Right cardiac atrium (tissue), 5 donors: ENCODE measurements at regions not wholly inside any gene's neighbourhood (a gene's known extent, or its start where the extent isn't known, plus 50 kb on each side); places are given as distances from the start of the nearest gene placed in this dataset.

ENCODE experiments used
- ATAC-seq, 2 donors: fragments of 200-7000 bp; cut with Tn5 transposase; one replicate each; pipeline versions ENCODE4 v1.8.0 to v1.9.1; 2020; ENCODE audit warnings: moderate library complexity in 2 of 2, mild to moderate bottlenecking in 1 of 2
- DNase-seq, 3 donors: peaks; one replicate each; pipeline ENCODE4 v3.0.0-alpha.2; 2020
- H3K27ac ChIP-seq: one replicate; pipeline ENCODE4 v1.5.1; 2013; ENCODE audit warnings: mild to moderate bottlenecking, low read length, control low read depth, moderate library complexity
- H3K27me3 ChIP-seq: one replicate; pipeline ENCODE4 v1.6.1; 2013; ENCODE audit not compliant: control insufficient read depth, insufficient read depth
- H3K4me1 ChIP-seq: one replicate; pipeline ENCODE4 v1.6.1; 2013; ENCODE audit warnings: low read length; ENCODE audit not compliant: control insufficient read depth, insufficient read depth
- H3K4me3 ChIP-seq: one replicate; pipeline ENCODE4 v1.5.1; 2013; ENCODE audit warnings: low read length, control low read depth
- H3K9me3 ChIP-seq: one replicate; pipeline ENCODE4 v1.6.1; 2013; ENCODE audit warnings: low read length; ENCODE audit not compliant: control insufficient read depth
- WGBS: extraction: QIAGEN DNeasy Blood & Tissue Kit; methylation state at CpG from one replicate; pipeline ENCODE4 v1.1.7; 2013; 5-methylcytosine and 5-hydroxymethylcytosine counted together
- intact Hi-C, 4 donors: fragments of 100-400 bp; cut with DNase I; formaldehyde crosslinking; loops; one replicate each; pipeline versions ENCODE4 v1.11.0 to v1.14.0; 2022 to 2023
- donor health status: healthy with polysubstance abuse.
- donor health status: DM: no; HTN: yes; CAD: no.
- donor health status: DM: no; HTN: no; CAD: no.
- donor health status: DM: no; HTN: yes; CAD: no; lungs with severe emphysema.
- donor health status: DM: yes; HTN: yes; CAD: no.

DNA sequence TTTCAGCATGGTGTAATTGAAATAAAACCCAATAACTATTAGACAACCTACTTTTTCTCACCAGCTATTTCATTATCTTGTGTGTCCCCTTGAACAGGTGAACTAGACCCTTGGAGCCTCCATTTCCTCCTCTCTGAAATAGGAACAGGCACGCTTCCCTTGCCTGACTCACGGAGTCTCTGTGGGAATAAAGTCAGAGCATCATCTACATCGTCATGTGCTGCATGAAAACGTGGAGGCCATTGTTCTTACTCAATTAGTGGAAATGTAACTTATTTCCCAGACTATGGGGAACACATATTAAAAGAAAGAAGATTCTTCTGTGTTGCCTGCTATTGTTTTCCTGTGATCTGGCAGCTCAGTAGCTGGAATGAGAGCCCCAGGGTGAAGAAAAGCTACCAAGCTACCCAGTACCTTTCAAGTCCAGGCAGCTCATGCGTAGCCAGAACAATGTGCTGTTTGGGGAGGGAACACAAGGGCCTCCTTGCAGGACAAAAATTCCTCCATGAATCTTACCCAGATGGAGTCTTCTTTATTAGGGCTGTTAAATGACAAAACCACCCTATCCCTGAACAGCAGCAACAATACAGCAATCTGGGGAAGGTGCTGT, 59.8 kb downstream of the SOX11 start:
- H3K27ac ChIP-seq = no peak overlapping the region
- H3K4me1 ChIP-seq = no peaks in the 10 kb centered on the region
- H3K9me3 ChIP-seq = no peaks in the 10 kb centered on the region
- no peak for DNase-seq
- intact Hi-C loops = no loop called here
- H3K27me3 ChIP-seq = no peaks in the 10 kb centered on the region
- ATAC-seq = no peak
- no peak overlapping the region for H3K4me3 ChIP-seq
- 68% methylated on average over 5 of the region's 5 CpGs for WGBS

DNA sequence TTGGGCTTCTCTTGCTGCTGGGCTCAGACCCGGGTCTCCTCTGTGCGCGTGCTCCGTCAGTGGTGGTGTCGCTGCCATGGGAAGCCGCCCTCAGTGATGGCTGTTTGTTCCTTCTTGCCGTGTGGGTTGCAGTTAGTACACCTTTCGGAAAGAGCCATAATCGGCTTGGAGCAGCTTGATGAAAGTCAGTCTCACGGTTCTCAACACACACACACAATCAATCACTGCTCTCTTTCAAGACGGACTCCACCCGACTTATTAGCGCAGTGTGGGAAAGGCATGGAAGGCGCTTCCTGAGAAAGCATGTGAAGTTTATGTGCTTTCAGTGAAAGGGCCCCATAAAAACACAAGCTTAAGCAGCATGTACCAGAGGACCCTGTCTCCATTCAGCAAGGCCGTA, 64.1 kb downstream of the SOX11 start:
- Histone ChIP-seq H3K9me3 (no peaks in the 10 kb centered on the region), H3K4me3 (no peak overlapping the region), H3K27ac (no peak overlapping the region), H3K4me1 (no peaks in the 10 kb centered on the region), H3K27me3 (no peaks in the 10 kb centered on the region)
- WGBS = 68% methylated on average over 15 of the region's 15 CpGs
- intact Hi-C loops = no loop called here
- no peak for DNase-seq
- no peak for ATAC-seq

DNA sequence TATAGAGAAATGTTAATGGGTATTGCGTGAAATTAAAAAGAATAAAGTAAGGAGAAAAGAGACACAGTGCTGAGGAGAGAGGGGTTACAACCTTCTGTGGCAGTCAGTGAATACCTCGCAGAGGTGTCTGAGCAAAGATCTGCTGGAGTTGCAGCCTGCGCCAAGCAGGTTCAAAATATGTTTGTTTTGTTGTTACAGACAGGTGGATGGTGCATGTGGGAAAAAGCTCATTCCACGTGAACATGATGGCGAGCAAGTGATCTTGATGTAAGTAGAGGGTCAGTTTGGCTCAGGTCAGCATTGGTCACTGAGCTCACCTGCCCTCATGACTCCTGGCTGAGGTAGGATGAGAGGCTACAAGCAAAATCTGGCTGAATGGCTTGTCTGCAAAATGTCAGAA, 66.2 kb downstream of the SOX11 start:
- Histone ChIP-seq H3K27ac (no peak overlapping the region), H3K4me1 (no peaks in the 10 kb centered on the region), H3K4me3 (no peak overlapping the region), H3K27me3 (no peaks in the 10 kb centered on the region), H3K9me3 (no peaks in the 10 kb centered on the region)
- no peak for DNase-seq
- ATAC-seq = no peak
- intact Hi-C loops = no loop called here
- 93% methylated on average over 5 of the region's 5 CpGs for WGBS

DNA sequence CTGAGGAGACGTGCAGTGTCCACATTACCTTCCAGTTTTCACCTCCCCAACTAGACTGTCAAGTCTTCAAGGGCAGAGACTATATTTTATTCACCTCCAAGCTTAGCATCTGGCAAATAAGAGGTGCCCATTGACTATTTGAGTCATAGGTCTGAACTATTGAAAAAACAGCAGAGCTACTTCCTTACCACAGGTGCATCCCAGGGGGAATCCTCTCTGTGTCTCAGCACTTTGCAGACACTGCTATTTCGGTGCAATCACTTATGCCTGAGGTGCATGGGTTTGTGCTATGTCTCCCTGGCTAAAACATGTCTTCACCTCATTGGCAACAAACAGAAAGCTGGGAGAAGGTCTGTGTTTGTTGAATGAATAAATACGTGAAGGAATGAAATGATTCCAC, 67.8 kb downstream of the SOX11 start:
- ATAC-seq (no peak), DNase-seq (no peak)
- no peaks in the 10 kb centered on the region for H3K4me1 ChIP-seq
- whole genome bisulfite sequencing = 82% methylated on average over 3 of the region's 3 CpGs
- no peaks in the 10 kb centered on the region for H3K27me3 ChIP-seq
- H3K9me3 ChIP-seq = no peaks in the 10 kb centered on the region
- intact Hi-C loops = no loop called here
- no peak overlapping the region for H3K27ac ChIP-seq
- H3K4me3 ChIP-seq = no peak overlapping the region

DNA sequence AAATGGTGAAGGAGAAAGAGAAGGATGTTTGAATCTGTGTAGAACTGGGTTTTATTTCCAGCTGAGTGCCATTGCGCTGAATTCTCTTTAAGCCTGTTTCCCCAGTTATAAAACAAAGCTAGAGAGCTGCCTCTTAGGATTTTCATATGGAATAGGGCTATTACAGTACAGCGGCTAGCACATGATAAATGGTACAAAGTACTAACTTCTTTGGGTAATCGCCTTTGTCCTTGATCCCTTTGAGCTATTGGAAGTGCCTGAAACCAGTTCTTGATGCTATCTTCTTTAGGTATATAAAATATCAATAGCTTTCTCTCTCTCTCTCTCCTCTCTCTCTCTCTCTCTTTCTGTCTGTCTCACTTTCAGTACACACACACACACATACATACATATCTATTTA, 71.3 kb downstream of the SOX11 start:
- 91% methylated on average over 3 of the region's 3 CpGs for WGBS
- H3K4me1 ChIP-seq = no peaks in the 10 kb centered on the region
- ATAC-seq (no peak), DNase-seq (no peak)
- no peaks in the 10 kb centered on the region for H3K9me3 ChIP-seq
- H3K27me3 ChIP-seq = no peaks in the 10 kb centered on the region
- H3K27ac ChIP-seq = no peak overlapping the region
- H3K4me3 ChIP-seq = no peak overlapping the region
- intact Hi-C loops = no loop called here

DNA sequence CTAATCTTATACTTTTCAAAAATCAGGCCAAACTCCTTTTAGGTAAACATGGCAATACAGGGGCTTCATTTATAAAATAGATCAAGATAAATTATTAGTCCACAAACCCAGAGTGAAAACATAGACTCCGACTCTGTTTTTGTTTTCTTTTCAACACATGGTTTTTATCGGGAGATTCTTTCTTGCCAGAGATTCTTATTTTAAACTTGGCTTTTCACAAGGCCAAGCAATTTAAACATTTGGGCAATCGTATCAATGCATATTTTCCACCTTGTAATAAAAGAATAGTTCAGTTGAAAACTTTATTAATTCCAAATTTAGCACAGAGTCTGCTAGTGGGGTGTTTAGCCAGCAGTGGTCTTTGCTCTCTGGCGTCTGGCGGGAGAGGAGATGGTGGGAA, 71.9 kb downstream of the SOX11 start:
- H3K27me3 ChIP-seq = no peaks in the 10 kb centered on the region
- H3K4me1 ChIP-seq = no peaks in the 10 kb centered on the region
- WGBS = 64% methylated on average over 5 of the region's 5 CpGs
- ATAC-seq (no peak), DNase-seq (no peak)
- intact Hi-C loops = no loop called here
- H3K9me3 ChIP-seq = no peaks in the 10 kb centered on the region
- no peak overlapping the region for H3K4me3 ChIP-seq
- H3K27ac ChIP-seq = no peak overlapping the region

DNA sequence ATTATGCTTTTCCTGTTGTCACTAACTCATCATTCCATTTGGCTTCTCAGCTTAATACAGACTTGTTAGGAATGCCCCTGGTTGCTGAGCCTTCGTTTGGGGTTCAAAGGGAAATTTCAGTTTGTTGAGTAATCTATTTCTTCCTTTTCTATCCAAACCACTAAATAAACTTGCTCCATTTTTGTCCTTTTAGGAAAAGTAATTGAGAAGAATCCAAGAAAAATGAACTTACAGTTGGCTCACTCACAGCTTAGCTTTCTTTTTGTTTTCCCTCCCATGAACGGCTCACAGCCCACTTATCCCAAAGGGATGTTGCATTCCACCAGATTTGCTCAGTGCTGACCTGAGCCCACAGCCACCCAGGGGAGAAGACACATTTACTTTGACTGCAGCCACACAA, 73.9 kb downstream of the SOX11 start:
- no peak overlapping the region for H3K4me3 ChIP-seq
- H3K27me3 ChIP-seq = no peaks in the 10 kb centered on the region
- DNase-seq (no peak), ATAC-seq (no peak)
- intact Hi-C loops = no loop called here
- WGBS = 47% methylated on average over 2 of the region's 2 CpGs
- H3K4me1 ChIP-seq = no peaks in the 10 kb centered on the region
- no peak overlapping the region for H3K27ac ChIP-seq
- no peaks in the 10 kb centered on the region for H3K9me3 ChIP-seq

DNA sequence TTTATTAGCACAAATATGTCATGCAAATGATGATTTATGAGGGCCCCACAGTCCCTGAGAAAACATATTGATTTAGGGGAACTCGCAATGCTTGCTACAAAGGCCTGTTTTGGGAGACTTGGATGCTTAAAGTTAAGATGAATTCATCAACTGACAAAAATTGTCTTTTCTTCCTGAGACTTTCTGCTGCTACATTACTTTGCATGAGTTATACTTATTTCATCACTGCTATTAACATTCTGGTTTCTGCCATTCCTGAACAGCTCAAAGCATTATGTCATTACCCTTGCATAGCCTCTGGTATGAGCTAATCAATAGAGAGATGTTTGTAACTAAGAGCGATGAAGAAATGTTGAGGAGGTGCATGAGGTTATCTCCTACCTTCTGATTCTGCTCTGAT, 74.4 kb downstream of the SOX11 start:
- H3K27ac ChIP-seq = no peak overlapping the region
- H3K4me1 ChIP-seq = no peaks in the 10 kb centered on the region
- H3K4me3 ChIP-seq = no peak overlapping the region
- no peak for ATAC-seq
- no peaks in the 10 kb centered on the region for H3K27me3 ChIP-seq
- intact Hi-C loops = no loop called here
- no peak for DNase-seq
- H3K9me3 ChIP-seq = no peaks in the 10 kb centered on the region
- 81% methylated on average over 2 of the region's 2 CpGs for WGBS

DNA sequence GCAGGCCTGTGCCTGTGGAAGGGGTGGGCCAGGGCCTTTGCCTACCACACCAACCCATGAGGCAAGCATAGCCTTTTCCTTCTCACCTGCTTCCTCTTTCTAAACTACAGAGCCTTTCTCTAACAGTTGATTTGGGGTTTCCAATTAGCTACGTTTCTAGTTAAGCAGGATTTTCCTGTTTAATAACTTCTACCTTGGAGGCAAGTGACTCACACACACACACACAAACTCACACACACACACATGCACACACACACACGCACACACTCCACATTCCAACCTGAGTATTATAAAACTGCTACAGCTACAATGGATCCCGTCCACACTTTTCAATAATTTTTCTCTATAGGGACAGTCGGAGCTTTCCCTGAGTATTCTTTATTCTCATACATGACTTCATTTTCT, 84.9 kb downstream of the SOX11 start:
- no peak for ATAC-seq
- H3K27me3 ChIP-seq = no peaks in the 10 kb centered on the region
- intact Hi-C loops = no loop called here
- H3K27ac ChIP-seq = no peak overlapping the region
- H3K4me1 ChIP-seq = no peaks in the 10 kb centered on the region
- no peak overlapping the region for H3K4me3 ChIP-seq
- no peak for DNase-seq
- 73% methylated on average over 4 of the region's 4 CpGs for WGBS
- H3K9me3 ChIP-seq = no peaks in the 10 kb centered on the region

DNA sequence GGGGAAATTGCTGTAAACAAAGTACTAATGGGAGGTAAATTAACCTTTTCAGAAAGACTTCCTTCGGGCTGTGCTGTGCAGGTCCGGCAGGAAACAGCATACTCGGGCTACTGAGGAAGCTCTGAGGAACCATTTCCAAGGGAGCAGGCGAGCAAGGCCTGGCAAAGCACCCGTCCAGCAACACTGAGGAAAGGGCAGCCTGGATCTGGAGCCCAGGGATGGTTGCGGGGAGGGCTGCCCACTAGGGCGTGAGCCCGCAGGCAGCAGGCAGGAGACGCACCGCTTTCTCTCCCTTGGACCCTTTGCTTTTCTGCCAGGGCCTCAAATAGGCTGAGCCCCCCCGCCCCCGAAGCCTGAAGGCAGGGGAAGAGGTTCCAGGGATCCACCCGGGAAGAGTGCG, 89.5 kb downstream of the SOX11 start:
- H3K4me3 ChIP-seq = no peak overlapping the region
- no peaks in the 10 kb centered on the region for H3K4me1 ChIP-seq
- ATAC-seq (no peak), DNase-seq (no peak)
- intact Hi-C loops = no loop called here
- no peaks in the 10 kb centered on the region for H3K9me3 ChIP-seq
- no peaks in the 10 kb centered on the region for H3K27me3 ChIP-seq
- WGBS = 80% methylated on average over 14 of the region's 14 CpGs
- no peak overlapping the region for H3K27ac ChIP-seq

DNA sequence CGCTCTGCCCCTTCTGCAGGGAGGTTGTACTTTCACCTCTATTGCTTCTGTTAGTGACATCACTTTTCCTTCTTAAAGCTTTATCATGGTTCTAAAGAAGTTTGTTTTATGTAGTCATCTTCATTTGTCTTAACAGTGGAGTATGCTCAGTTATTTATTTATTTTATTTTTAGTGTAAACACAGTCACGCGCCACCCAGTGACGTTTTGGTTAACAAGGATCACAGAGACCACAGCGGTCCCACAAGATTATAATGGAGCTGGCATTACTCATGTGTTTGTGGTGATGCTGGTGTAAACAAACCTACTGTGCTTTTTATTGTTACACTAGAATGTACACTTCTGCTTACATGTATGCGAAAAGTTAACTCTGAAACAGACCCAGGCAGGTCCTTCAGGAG, 89.9 kb downstream of the SOX11 start:
- H3K9me3 ChIP-seq = no peaks in the 10 kb centered on the region
- intact Hi-C loops = no loop called here
- H3K4me1 ChIP-seq = no peaks in the 10 kb centered on the region
- WGBS = 85% methylated on average over 6 of the region's 6 CpGs
- ATAC-seq (no peak), DNase-seq (no peak)
- H3K27me3 ChIP-seq = no peaks in the 10 kb centered on the region
- H3K4me3 ChIP-seq = no peak overlapping the region
- H3K27ac ChIP-seq = no peak overlapping the region

DNA sequence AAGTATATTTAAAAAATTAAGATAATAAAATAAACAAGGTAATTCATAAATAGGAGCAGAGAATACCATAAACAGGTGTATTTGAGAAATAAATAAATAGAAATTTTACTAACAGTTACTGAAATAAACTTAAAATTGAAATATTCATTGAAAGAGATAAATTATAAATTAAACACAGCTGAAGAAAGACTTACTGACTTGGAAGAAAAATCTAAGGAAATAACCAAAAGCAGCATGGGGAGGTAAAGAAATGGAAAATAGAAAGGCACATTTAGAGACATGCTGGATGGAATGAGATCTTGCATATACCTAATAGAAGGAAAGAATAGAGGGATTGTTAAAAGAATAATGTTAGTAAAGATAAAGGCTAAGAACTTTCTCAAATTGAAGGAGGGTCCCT, 96.3 kb downstream of the SOX11 start:
- no peak overlapping the region for H3K4me3 ChIP-seq
- intact Hi-C loops = no loop called here
- no peak overlapping the region for H3K27ac ChIP-seq
- H3K9me3 ChIP-seq = no peaks in the 10 kb centered on the region
- ATAC-seq (no peak), DNase-seq (no peak)
- H3K27me3 ChIP-seq = no peaks in the 10 kb centered on the region
- no peaks in the 10 kb centered on the region for H3K4me1 ChIP-seq
